HepG2 (cell line): ENCODE measurements at regions not wholly inside any gene's neighbourhood (a gene's known extent, or its start where the extent isn't known, plus 50 kb on each side); places are given as distances from the start of the nearest gene placed in this dataset.

Experiments
- ATAC-seq: fragments of 200-7000 bp; cut with Tn5 transposase; 3 replicates; pipeline ENCODE4 v1.9.1; 2020; ENCODE audit warnings: mild to moderate bottlenecking, moderate library complexity
- BruUV-seq: library from RNA; stranded (reverse); fragments of 400-500 nt; replicated peaks from 2 replicates; lab custom pipeline; 2021; lab: Mats Ljungman, UMichigan
- CTCF ChIA-PET: fragments of 300-600 bp; formaldehyde crosslinking; extraction: SDS; loops from one replicate; lab custom pipeline; 2021; ENCODE audit warnings: low total read pairs, inconsistent platforms, low intra/inter-chr PET ratio; lab: Yijun Ruan, JAX
- POLR2A ChIA-PET: fragments of 350-600 bp; sonication (Branson Sonifier 250); formaldehyde crosslinking; loops from one replicate; lab custom pipeline; 2020; ENCODE audit warnings: antibody characterized with exemption, inconsistent platforms; lab: Yijun Ruan, JAX
- DNase-seq: peaks from one replicate; pipeline ENCODE4 v3.0.0-alpha.2; 2015; ENCODE audit warnings: low spot score
- FAIRE-seq: peaks from 3 replicates; lab custom pipeline; 2011; peaks lifted over from hg19 to GRCh38; lab: Jason Lieb, UNC
- H2AFZ ChIP-seq: one replicate; pipeline ENCODE4 v1.6.1; 2011; ENCODE audit warnings: low read length, inconsistent platforms
- H3K27ac ChIP-seq: fragments of 300-600 bp; 3 replicates; pipeline ENCODE4 v1.8.0; 2011; ENCODE audit warnings: mixed run types, mild to moderate bottlenecking, mixed read lengths, low read length, inconsistent platforms; ENCODE audit not compliant: insufficient read depth; ENCODE audit errors: extremely low read length
- H3K27me3 ChIP-seq, 2 experiments: fragments of 200-600 bp in 1 of 2; 2 replicates in 1 of 2; 3 replicates in 1 of 2; pipeline versions ENCODE4 v1.6.0 to v1.8.0; 2011; ENCODE audit warnings: low read length in 2 of 2, mild to moderate bottlenecking in 2 of 2, moderate library complexity in 2 of 2, inconsistent platforms in 1 of 2; ENCODE audit not compliant: insufficient read depth in 2 of 2, control insufficient read depth in 1 of 2
- H3K36me3 ChIP-seq, 2 experiments: fragments of 200-600 bp in 1 of 2; replicated peaks in 1 of 2; 2 replicates in 1 of 2; 3 replicates in 1 of 2; pipeline versions ENCODE4 v1.5.1 to v1.8.0; 2011; ENCODE audit warnings: low read length in 2 of 2, inconsistent platforms in 1 of 2; ENCODE audit not compliant: insufficient read depth in 2 of 2, control insufficient read depth in 1 of 2
- H3K4me1 ChIP-seq: 2 replicates; pipeline ENCODE4 v1.5.1; 2012; ENCODE audit warnings: low read length, inconsistent platforms; ENCODE audit not compliant: insufficient read depth
- H3K4me2 ChIP-seq: 2 replicates; pipeline ENCODE4 v1.6.0; 2011; ENCODE audit warnings: low read depth, low read length, inconsistent platforms
- H3K4me3 ChIP-seq, 3 experiments: fragments of 200-600 bp in 1 of 3; sonication (generic), shearing (Covaris generic) in 1 of 3; replicated peaks in 1 of 3; 2 replicates each; pipeline ENCODE4 v1.5.1; 2011 to 2016; ENCODE audit warnings: low read length in 3 of 3, inconsistent platforms in 2 of 3, low read depth in 2 of 3, mild to moderate bottlenecking in 2 of 3, control low read depth in 1 of 3, mixed read lengths in 1 of 3; ENCODE audit not compliant: insufficient read depth in 1 of 3
- H3K79me2 ChIP-seq: one replicate; pipeline ENCODE4 v1.6.1; 2011; ENCODE audit warnings: low read length, inconsistent platforms; ENCODE audit not compliant: insufficient read depth
- H3K9ac ChIP-seq: 2 replicates; pipeline ENCODE4 v1.6.0; 2011; ENCODE audit warnings: mild to moderate bottlenecking, low read depth, low read length, inconsistent platforms; ENCODE audit not compliant: insufficient read depth
- H3K9me3 ChIP-seq: 2 replicates; pipeline ENCODE4 v1.5.1; 2012; ENCODE audit warnings: mild to moderate bottlenecking, low read length
- H4K20me1 ChIP-seq: 2 replicates; pipeline ENCODE4 v1.6.0; 2011; ENCODE audit warnings: inconsistent platforms, mild to moderate bottlenecking, low read length, moderate library complexity; ENCODE audit not compliant: insufficient read depth
- ATRX ChIP-seq: sonication (generic); formaldehyde crosslinking; IDR thresholded peaks from 2 replicates; pipeline ENCODE4 v1.4.0; 2020; ENCODE audit warnings: missing genetic modification reagents, borderline replicate concordance
- KMT2A ChIP-seq: sonication (generic); formaldehyde crosslinking; IDR thresholded peaks from 2 replicates; pipeline ENCODE4 v1.4.0; 2020; ENCODE audit warnings: missing genetic modification reagents
- KMT2B ChIP-seq: IDR thresholded peaks from 2 replicates; pipeline ENCODE4 v1.6.1; 2016; ENCODE audit warnings: missing genetic modification reagents, missing compliant biosample characterization
- MATR3 ChIP-seq: sonication (generic); formaldehyde crosslinking; IDR thresholded peaks from 2 replicates; pipeline ENCODE4 v1.4.0; 2020; ENCODE audit warnings: missing genetic modification reagents
- MBNL3 ChIP-seq: fragments of 250-450 bp; sonication (Bioruptor Pico); conservative IDR thresholded peaks from 2 replicates; pipeline ENCODE4 v1.8.0; 2022; ENCODE audit warnings: mild to moderate bottlenecking, inconsistent platforms
- RAD51 ChIP-seq: fragments of 450-650 bp; IDR thresholded peaks from 2 replicates; pipeline ENCODE4 v1.6.1; 2016; ENCODE audit warnings: borderline replicate concordance
- REST ChIP-seq, 2 experiments: IDR thresholded peaks; 2 replicates each; pipeline ENCODE4 v1.6.1; 2011 to 2012; ENCODE audit warnings: low read length in 2 of 2, borderline replicate concordance in 1 of 2, low read depth in 1 of 2, mild to moderate bottlenecking in 1 of 2, moderate library complexity in 1 of 2
- THAP11 ChIP-seq: IDR thresholded peaks from 2 replicates; pipeline ENCODE4 v1.6.1; 2016; ENCODE audit warnings: missing biosample characterization, missing genetic modification reagents
- ZFP37 ChIP-seq: sonication (generic); formaldehyde crosslinking; IDR thresholded peaks from 2 replicates; pipeline ENCODE4 v1.4.0; 2020; ENCODE audit warnings: missing genetic modification reagents, borderline replicate concordance
- ZNF143 ChIP-seq: sonication (generic); formaldehyde crosslinking; IDR thresholded peaks from 2 replicates; pipeline ENCODE4 v1.4.0; 2020; ENCODE audit warnings: missing genetic modification reagents
- ZNF263 ChIP-seq: sonication (generic); formaldehyde crosslinking; IDR thresholded peaks from 2 replicates; pipeline ENCODE4 v1.4.0; 2020; ENCODE audit warnings: missing genetic modification reagents
- ZNF326 ChIP-seq: sonication (generic); formaldehyde crosslinking; IDR thresholded peaks from 2 replicates; pipeline ENCODE4 v1.4.0; 2020; ENCODE audit warnings: missing genetic modification reagents, borderline replicate concordance
- ZNF451 ChIP-seq: sonication (generic); formaldehyde crosslinking; IDR thresholded peaks from 2 replicates; pipeline ENCODE4 v1.5.0; 2020; ENCODE audit warnings: mild to moderate bottlenecking, missing genetic modification reagents
- ZNF484 ChIP-seq: sonication (generic); formaldehyde crosslinking; IDR thresholded peaks from 2 replicates; pipeline ENCODE4 v1.5.1; 2020; ENCODE audit warnings: mild to moderate bottlenecking, low read depth, missing genetic modification reagents, borderline replicate concordance
- ZNF598 ChIP-seq: sonication (generic); formaldehyde crosslinking; IDR thresholded peaks from 2 replicates; pipeline ENCODE4 v1.5.1; 2020; ENCODE audit warnings: mild to moderate bottlenecking, missing genetic modification reagents, borderline replicate concordance
- ZNF609 ChIP-seq: sonication (generic); formaldehyde crosslinking; IDR thresholded peaks from 2 replicates; pipeline ENCODE4 v1.4.0; 2020; ENCODE audit warnings: mild to moderate bottlenecking, missing genetic modification reagents, borderline replicate concordance
- ZNF644 ChIP-seq: IDR thresholded peaks from 2 replicates; pipeline ENCODE4 v1.6.1; 2016; ENCODE audit warnings: low read depth
- WGBS: methylation state at CpG from one replicate; pipeline ENCODE4 v1.1.6; 2017; ENCODE audit warnings: low lambda C conversion rate; 5-methylcytosine and 5-hydroxymethylcytosine counted together
- in situ Hi-C: cut with HindIII; loops from 2 replicates; pipeline ENCODE4 v1.10.0; 2017; ENCODE audit warnings: low pct_unique_long_range_greater_than_20kb; ENCODE audit not compliant: extremely low pct_ligation_motif_present
- intact Hi-C: fragments of 100-400 bp; cut with micrococcal nuclease; formaldehyde crosslinking; loops from one replicate; pipeline ENCODE4 v1.10.0; 2022; ENCODE audit not compliant: unreplicated experiment
- TF ChIP-seq, protein P1 (sequence below): sonication (generic); formaldehyde crosslinking; IDR thresholded peaks from 2 replicates; pipeline ENCODE4 v1.8.0; 2022; ENCODE audit warnings: low read depth, missing genetic modification reagents

GRCh38 chr10:93148476-93148875 lies 74.8 kb downstream of the CYP26A1 start:
- FAIRE-seq: no peak
- TF ChIP-seq ZNF143 (no peak), RAD51 (no peak), ZFP37 (CRISPR knock-in tag) (no peak), THAP11 (no peak), MBNL3 (no peak), ZNF263 (CRISPR knock-in tag) (no peak), KMT2B (CRISPR knock-in tag) (no peak), ZNF451 (CRISPR knock-in tag) (no peak), ZNF484 (CRISPR knock-in tag) (no peak), ZNF326 (CRISPR knock-in tag) (no peak), ZNF598 (no peak), ATRX (CRISPR knock-in tag) (no peak), REST (IDR thresholded peaks at IDR 0.05; ENCODE audit: borderline replicate concordance in 1 of 2, low read depth in 1 of 2, low read length in 2 of 2) (no peak), ZNF644 (CRISPR knock-in tag) (no peak), ZNF609 (CRISPR knock-in tag) (no peak), KMT2A (CRISPR knock-in tag) (no peak), MATR3 (CRISPR knock-in tag) (no peak)
- TF ChIP-seq, protein P1, sequence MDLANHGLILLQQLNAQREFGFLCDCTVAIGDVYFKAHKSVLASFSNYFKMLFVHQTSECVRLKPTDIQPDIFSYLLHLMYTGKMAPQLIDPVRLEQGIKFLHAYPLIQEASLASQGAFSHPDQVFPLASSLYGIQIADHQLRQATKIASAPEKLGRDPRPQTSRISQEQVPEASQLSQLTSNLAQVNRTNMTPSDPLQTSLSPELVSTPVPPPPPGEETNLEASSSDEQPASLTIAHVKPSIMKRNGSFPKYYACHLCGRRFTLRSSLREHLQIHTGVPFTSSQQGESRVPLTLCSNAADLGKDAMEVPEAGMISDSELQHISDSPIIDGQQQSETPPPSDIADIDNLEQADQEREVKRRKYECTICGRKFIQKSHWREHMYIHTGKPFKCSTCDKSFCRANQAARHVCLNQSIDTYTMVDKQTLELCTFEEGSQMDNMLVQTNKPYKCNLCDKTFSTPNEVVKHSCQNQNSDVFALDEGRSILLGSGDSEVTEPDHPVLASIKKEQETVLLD (CRISPR knock-in tag): no peak

More at GRCh38 chr10:93148476-93148875, 74.8 kb downstream of the CYP26A1 start:
- 23% methylated on average over 3 of the region's 3 CpGs for WGBS
- intact Hi-C loops: no loop called here
- CTCF ChIA-PET: no interaction called here
- H3K4me1 ChIP-seq: no peaks in the 10 kb centered on the region
- POLR2A ChIA-PET: no interaction called here
- in situ Hi-C loops: no loop called here
- H3K27me3 ChIP-seq: peaks cover 0 to 1% of the 10 kb centered on the region in 2 experiments; a peak in 2 of 5 replicates
- no peaks in the 10 kb centered on the region for H4K20me1 ChIP-seq
- no TSS peak for BruUV-seq
- no peaks in the 10 kb centered on the region for H3K36me3 ChIP-seq
- no peak overlapping the region for H3K4me2 ChIP-seq
- H2AFZ ChIP-seq: no peak overlapping the region
- no peak overlapping the region for H3K9ac ChIP-seq
- H3K27ac ChIP-seq: no peak overlapping the region
- H3K9me3 ChIP-seq: no peaks in the 10 kb centered on the region
- DNase-seq: no peak
- no peak for ATAC-seq
- H3K79me2 ChIP-seq: no peaks in the 10 kb centered on the region
- H3K4me3 ChIP-seq: no peak overlapping the region
